ENCODE measurements at regions not wholly inside any gene's neighbourhood (a gene's known extent, or its start where the extent isn't known, plus 50 kb on each side); places are given as distances from the start of the nearest gene placed in this dataset.
"Not testable (repeated sequence)": the region's sequence is repeated elsewhere in the genome, so short reads cannot be mapped to it uniquely, and the experiment has no call there.

- DNase-seq (ENCODE audit: low read depth): not testable (repeated sequence)
These were observed 61.9 kb downstream of the NPIPB5 start for GRCh38 chr16:22572331-22573224.

GRCh38 chr16:22573225-22573530 is 62.5 kb downstream of the NPIPB5 start:
- not testable (repeated sequence) for DNase-seq (ENCODE audit: low read depth)

GRCh38 chr16:22576506-22576905 is 65.8 kb downstream of the NPIPB5 start:
- DNase-seq (ENCODE audit: low read depth): not testable (repeated sequence)

GRCh38 chr16:22583195-22583594 is 72.5 kb downstream of the NPIPB5 start:
- DNase-seq (ENCODE audit: low read depth): not testable (repeated sequence)

GRCh38 chr16:22584459-22584858 is 73.8 kb downstream of the NPIPB5 start:
- not testable (repeated sequence) for DNase-seq (ENCODE audit: low read depth)

- DNase-seq (ENCODE audit: low read depth): not testable (repeated sequence)
These were observed 74.2 kb downstream of the NPIPB5 start for GRCh38 chr16:22584941-22585340.

- DNase-seq (ENCODE audit: low read depth): peak; percentile 69
These were observed 74.7 kb downstream of the NPIPB5 start for GRCh38 chr16:22585431-22585830.

- DNase-seq (ENCODE audit: low read depth): not testable (repeated sequence)
These were observed 76.0 kb downstream of the NPIPB5 start for GRCh38 chr16:22586732-22587131.

- DNase-seq (ENCODE audit: low read depth): not testable (repeated sequence)
These were observed 79.1 kb downstream of the NPIPB5 start for GRCh38 chr16:22589757-22590156.

- not testable (repeated sequence) for DNase-seq (ENCODE audit: low read depth)
These were observed 85.9 kb downstream of the NPIPB5 start for GRCh38 chr16:22596445-22597045.

GRCh38 chr16:22603744-22604143 is 93.1 kb downstream of the NPIPB5 start:
- not testable (repeated sequence) for DNase-seq (ENCODE audit: low read depth)

- DNase-seq (ENCODE audit: low read depth): not testable (repeated sequence)
These were observed 95.9 kb downstream of the NPIPB5 start for GRCh38 chr16:22606619-22607018.

- DNase-seq (ENCODE audit: low read depth): not testable (repeated sequence)
These were observed 99.1 kb downstream of the NPIPB5 start for GRCh38 chr16:22609798-22610197.

- not testable (repeated sequence) for DNase-seq (ENCODE audit: low read depth)
These were observed 100.4 kb downstream of the NPIPB5 start for GRCh38 chr16:22611128-22611527.

- peak; percentile 31 for DNase-seq (ENCODE audit: low read depth)
These were observed 103.7 kb downstream of the NPIPB5 start for GRCh38 chr16:22614271-22614947.

- no peak for DNase-seq (ENCODE audit: low read depth)
These were observed 108.2 kb downstream of the NPIPB5 start for GRCh38 chr16:22618842-22619241.

GRCh38 chr16:22621586-22622155 is 111.0 kb downstream of the NPIPB5 start:
- DNase-seq (ENCODE audit: low read depth): no peak

- no peak for DNase-seq (ENCODE audit: low read depth)
These were observed 112.0 kb downstream of the NPIPB5 start for GRCh38 chr16:22622703-22623102.

GRCh38 chr16:22623351-22623781 is 112.7 kb downstream of the NPIPB5 start:
- no peak for DNase-seq (ENCODE audit: low read depth)

- no peak for DNase-seq (ENCODE audit: low read depth)
These were observed 113.5 kb downstream of the NPIPB5 start for GRCh38 chr16:22624038-22624799.

- no peak for DNase-seq (ENCODE audit: low read depth)
These were observed 114.3 kb downstream of the NPIPB5 start for GRCh38 chr16:22624800-22625533.

Data from Daoy (cell line).